ENCODE measurements at regions not wholly inside any gene's neighbourhood (a gene's known extent, or its start where the extent isn't known, plus 50 kb on each side); places are given as distances from the start of the nearest gene placed in this dataset.

- no peak overlapping the region for H3K4me3 Mint-ChIP-seq
- peaks cover 7% of the 10 kb centered on the region for H3K27me3 Mint-ChIP-seq
- DNase-seq = no peak
- CTCF ChIA-PET = no interaction called here
- no peaks in the 10 kb centered on the region for H3K9me3 Mint-ChIP-seq
- no peaks in the 10 kb centered on the region for H3K4me1 Mint-ChIP-seq
- H3K27ac Mint-ChIP-seq = no peak overlapping the region
- no peaks in the 10 kb centered on the region for H3K36me3 Mint-ChIP-seq
Measured at GRCh38 chr1:232292239-232292638, 337.7 kb downstream of the SIPA1L2 start.

- Mint-ChIP-seq H3K9me3 (no peaks in the 10 kb centered on the region), H3K27ac (no peak overlapping the region), H3K27me3 (peaks cover 7% of the 10 kb centered on the region), H3K4me1 (no peaks in the 10 kb centered on the region), H3K4me3 (no peak overlapping the region), H3K36me3 (no peaks in the 10 kb centered on the region)
- CTCF ChIA-PET = interaction anchor here (0.9 kb wide), 1 partner anchor 85 kb away, joined by 3 read pairs; no protein-coding TSS in a partner anchor
- no peak for DNase-seq
Measured at GRCh38 chr1:232291681-232292080, 338.3 kb downstream of the SIPA1L2 start.

- CTCF ChIA-PET = interaction anchor here (0.9 kb wide), 1 partner anchor 84 kb away, joined by 3 read pairs; no protein-coding TSS in a partner anchor
- Mint-ChIP-seq H3K36me3 (no peaks in the 10 kb centered on the region), H3K4me3 (no peak overlapping the region), H3K27ac (no peak overlapping the region), H3K9me3 (no peaks in the 10 kb centered on the region), H3K4me1 (no peaks in the 10 kb centered on the region), H3K27me3 (peaks cover 7% of the 10 kb centered on the region)
- no peak for DNase-seq
Measured at GRCh38 chr1:232291261-232291660, 338.7 kb downstream of the SIPA1L2 start.

- Mint-ChIP-seq H3K9me3 (no peaks in the 10 kb centered on the region), H3K27me3 (peaks cover 10% of the 10 kb centered on the region), H3K4me1 (no peaks in the 10 kb centered on the region), H3K27ac (no peak overlapping the region), H3K36me3 (no peaks in the 10 kb centered on the region), H3K4me3 (no peak overlapping the region)
- DNase-seq = no peak
- CTCF ChIA-PET = interaction anchor here (0.9 kb wide), 1 partner anchor 84 kb away, joined by 3 read pairs; no protein-coding TSS in a partner anchor
Measured at GRCh38 chr1:232290570-232290969, 339.4 kb downstream of the SIPA1L2 start.

- no peak overlapping the region for H3K27ac Mint-ChIP-seq
- CTCF ChIA-PET = no interaction called here
- H3K27me3 Mint-ChIP-seq = peaks cover 10% of the 10 kb centered on the region
- H3K4me1 Mint-ChIP-seq = no peaks in the 10 kb centered on the region
- DNase-seq = no peak
- no peaks in the 10 kb centered on the region for H3K36me3 Mint-ChIP-seq
- H3K9me3 Mint-ChIP-seq = no peaks in the 10 kb centered on the region
- no peak overlapping the region for H3K4me3 Mint-ChIP-seq
Measured at GRCh38 chr1:232287676-232288569, 342.0 kb downstream of the SIPA1L2 start.

GRCh38 chr1:232285138-232285537 is 344.8 kb downstream of the SIPA1L2 start:
- H3K4me3 Mint-ChIP-seq = no peak overlapping the region
- DNase-seq = no peak
- no peak overlapping the region for H3K27ac Mint-ChIP-seq
- CTCF ChIA-PET = no interaction called here
- H3K9me3 Mint-ChIP-seq = no peaks in the 10 kb centered on the region
- H3K27me3 Mint-ChIP-seq = peaks cover 9% of the 10 kb centered on the region
- H3K4me1 Mint-ChIP-seq = no peaks in the 10 kb centered on the region
- H3K36me3 Mint-ChIP-seq = no peaks in the 10 kb centered on the region

GRCh38 chr1:232283864-232284263 is 346.1 kb downstream of the SIPA1L2 start:
- Mint-ChIP-seq H3K4me1 (no peaks in the 10 kb centered on the region), H3K27me3 (peaks cover 11% of the 10 kb centered on the region), H3K36me3 (no peaks in the 10 kb centered on the region), H3K9me3 (no peaks in the 10 kb centered on the region), H3K4me3 (no peak overlapping the region), H3K27ac (no peak overlapping the region)
- DNase-seq = no peak
- CTCF ChIA-PET = no interaction called here

- Mint-ChIP-seq H3K27me3 (peaks cover 14% of the 10 kb centered on the region), H3K36me3 (no peaks in the 10 kb centered on the region), H3K4me1 (no peaks in the 10 kb centered on the region), H3K4me3 (no peak overlapping the region), H3K27ac (no peak overlapping the region), H3K9me3 (no peaks in the 10 kb centered on the region)
- DNase-seq = no peak
- CTCF ChIA-PET = no interaction called here
Measured at GRCh38 chr1:232282498-232282897, 347.4 kb downstream of the SIPA1L2 start.

GRCh38 chr1:232280910-232281309 is 349.0 kb downstream of the SIPA1L2 start:
- DNase-seq = no peak
- H3K4me1 Mint-ChIP-seq = no peaks in the 10 kb centered on the region
- H3K36me3 Mint-ChIP-seq = no peaks in the 10 kb centered on the region
- H3K27me3 Mint-ChIP-seq = peaks cover 20% of the 10 kb centered on the region
- H3K27ac Mint-ChIP-seq = no peak overlapping the region
- CTCF ChIA-PET = no interaction called here
- H3K4me3 Mint-ChIP-seq = no peak overlapping the region
- H3K9me3 Mint-ChIP-seq = no peaks in the 10 kb centered on the region

GRCh38 chr1:232279909-232280400 is 350.0 kb downstream of the SIPA1L2 start:
- no peaks in the 10 kb centered on the region for H3K4me1 Mint-ChIP-seq
- H3K27ac Mint-ChIP-seq = no peak overlapping the region
- H3K27me3 Mint-ChIP-seq = peaks cover 19% of the 10 kb centered on the region
- DNase-seq = no peak
- H3K9me3 Mint-ChIP-seq = no peaks in the 10 kb centered on the region
- no peak overlapping the region for H3K4me3 Mint-ChIP-seq
- CTCF ChIA-PET = no interaction called here
- no peaks in the 10 kb centered on the region for H3K36me3 Mint-ChIP-seq

- no peaks in the 10 kb centered on the region for H3K9me3 Mint-ChIP-seq
- H3K4me3 Mint-ChIP-seq = no peak overlapping the region
- no peak overlapping the region for H3K27ac Mint-ChIP-seq
Measured at GRCh38 chr1:232278925-232279324, 351.0 kb downstream of the SIPA1L2 start.

GRCh38 chr1:232276651-232277050 is 353.3 kb downstream of the SIPA1L2 start:
- H3K4me1 Mint-ChIP-seq = no peaks in the 10 kb centered on the region
- no peak overlapping the region for H3K27ac Mint-ChIP-seq
- H3K27me3 Mint-ChIP-seq = peaks cover 31% of the 10 kb centered on the region
- no peaks in the 10 kb centered on the region for H3K36me3 Mint-ChIP-seq
- DNase-seq = no peak
- CTCF ChIA-PET = no interaction called here
- H3K9me3 Mint-ChIP-seq = no peaks in the 10 kb centered on the region
- H3K4me3 Mint-ChIP-seq = no peak overlapping the region

More at GRCh38 chr1:232278925-232279324, 351.0 kb downstream of the SIPA1L2 start:
- no peak for DNase-seq
- H3K36me3 Mint-ChIP-seq = no peaks in the 10 kb centered on the region
- CTCF ChIA-PET = no interaction called here
- H3K4me1 Mint-ChIP-seq = no peaks in the 10 kb centered on the region
- peaks cover 19% of the 10 kb centered on the region for H3K27me3 Mint-ChIP-seq

- H3K27me3 Mint-ChIP-seq = peaks cover 32% of the 10 kb centered on the region
- CTCF ChIA-PET = no interaction called here
- H3K4me1 Mint-ChIP-seq = no peaks in the 10 kb centered on the region
- H3K4me3 Mint-ChIP-seq = no peak overlapping the region
- DNase-seq = no peak
- H3K9me3 Mint-ChIP-seq = no peaks in the 10 kb centered on the region
- H3K36me3 Mint-ChIP-seq = no peaks in the 10 kb centered on the region
- no peak overlapping the region for H3K27ac Mint-ChIP-seq
Measured at GRCh38 chr1:232274999-232275710, 354.8 kb downstream of the SIPA1L2 start.

- Mint-ChIP-seq H3K27me3 (peaks cover 35% of the 10 kb centered on the region), H3K36me3 (no peaks in the 10 kb centered on the region), H3K9me3 (no peaks in the 10 kb centered on the region), H3K4me1 (no peaks in the 10 kb centered on the region), H3K27ac (no peak overlapping the region), H3K4me3 (no peak overlapping the region)
- no peak for DNase-seq
- CTCF ChIA-PET = no interaction called here
Measured at GRCh38 chr1:232274236-232274855, 355.6 kb downstream of the SIPA1L2 start.

All from activated naive CD4-positive, alpha-beta T cell treated with anti-CD3 and anti-CD28 coated beads, Interleukin-2, amount 10 ng/mL, durations not matched to agents 7 days and 5 days (primary cell).